A549 (cell line): ENCODE measurements at regions not wholly inside any gene's neighbourhood (a gene's known extent, or its start where the extent isn't known, plus 50 kb on each side); places are given as distances from the start of the nearest gene placed in this dataset.
"Not testable (repeated sequence)": the region's sequence is repeated elsewhere in the genome, so short reads cannot be mapped to it uniquely, and the experiment has no call there.

ENCODE experiments used
- ATAC-seq, 2 experiments: fragments of 200-7000 bp in 1 of 2; fragments of >200 bp in 1 of 2; cut with Nextera tagmentation in 1 of 2; cut with Tn5 transposase in 1 of 2; 3 replicates each; pipeline versions ENCODE4 v1.8.0 to v1.9.1; 2018 to 2020; ENCODE audit warnings: mild to moderate bottlenecking in 1 of 2, moderate library complexity in 1 of 2
- CTCF ChIA-PET: fragments of 300-600 bp; sonication (Branson Sonifier 250); formaldehyde crosslinking; extraction: SDS; loops from one replicate; lab custom pipeline; 2021; ENCODE audit warnings: antibody characterized with exemption, inconsistent platforms; lab: Yijun Ruan, JAX
- POLR2A ChIA-PET: fragments of 350-600 bp; formaldehyde crosslinking; extraction: SDS; loops from one replicate; lab custom pipeline; 2021; ENCODE audit warnings: antibody characterized with exemption, inconsistent platforms; lab: Yijun Ruan, JAX
- DNase-seq, 2 experiments: peaks; one replicate each; pipeline versions ENCODE4 v3.0.0 to v3.0.0-alpha.2; 2011 to 2016; ENCODE audit warnings: low read depth in 1 of 2, low spot score in 1 of 2
- FAIRE-seq: peaks from 2 replicates; lab custom pipeline; 2011; peaks lifted over from hg19 to GRCh38; lab: Jason Lieb, UNC
- H3K27ac ChIP-seq, 2 experiments: fragments of >200 bp; sonication (Bioruptor Twin); formaldehyde crosslinking; 3 replicates each; pipeline ENCODE4 v1.5.1; 2016 to 2017
- H3K4me1 ChIP-seq: fragments of >200 bp; sonication (Bioruptor Twin); formaldehyde crosslinking; 3 replicates; pipeline ENCODE4 v1.6.1; 2016
- H3K4me2 ChIP-seq: fragments of >200 bp; sonication (Bioruptor Twin); formaldehyde crosslinking; 3 replicates; pipeline ENCODE4 v1.6.1; 2016
- H3K4me3 ChIP-seq: fragments of >200 bp; sonication (Bioruptor Twin); formaldehyde crosslinking; 3 replicates; pipeline ENCODE4 v1.5.1; 2016
- H3K9me3 ChIP-seq: fragments of >200 bp; sonication (Bioruptor Twin); formaldehyde crosslinking; 3 replicates; pipeline ENCODE4 v1.6.1; 2016
- BHLHE40 ChIP-seq: IDR thresholded peaks from 2 replicates; pipeline ENCODE4 v1.6.1; 2012; ENCODE audit warnings: low read depth, low read length, inconsistent platforms
- CTCF ChIP-seq: fragments of >200 bp; sonication (Bioruptor Twin); formaldehyde crosslinking; IDR thresholded peaks from 3 replicates; pipeline ENCODE4 v1.5.1; 2016
- ESRRA ChIP-seq: fragments of 150-350 bp; IDR thresholded peaks from 2 replicates; pipeline ENCODE4 v1.6.1; 2014; ENCODE audit warnings: mild to moderate bottlenecking, low read length, borderline replicate concordance
- FOSL2 ChIP-seq, 2 experiments: fragments of 450-650 bp in 1 of 2; fragments of >200 bp in 1 of 2; sonication (Bioruptor Twin) in 1 of 2; formaldehyde crosslinking; IDR thresholded peaks; 2 replicates each; pipeline versions ENCODE4 v1.5.0 to v1.6.1; 2016 to 2020; ENCODE audit warnings: mild to moderate bottlenecking in 1 of 2, moderate library complexity in 1 of 2
- GATA3 ChIP-seq: IDR thresholded peaks from 2 replicates; pipeline ENCODE4 v1.6.1; 2012; ENCODE audit warnings: borderline replicate concordance
- HDAC2 ChIP-seq: fragments of 200-600 bp; sonication (generic); IDR thresholded peaks from 2 replicates; pipeline ENCODE4 v1.6.1; 2016
- HOXB13 ChIP-seq: fragments of 250-450 bp; sonication (Bioruptor Pico); IDR thresholded peaks from 2 replicates; pipeline ENCODE4 v1.5.0; 2020; ENCODE audit warnings: low read depth, mild to moderate bottlenecking, moderate library complexity
- MAFK ChIP-seq: fragments of 450-650 bp; IDR thresholded peaks from 2 replicates; pipeline ENCODE4 v1.6.1; 2014; ENCODE audit not compliant: partially characterized antibody
- MAZ ChIP-seq: fragments of 150-350 bp; IDR thresholded peaks from 2 replicates; pipeline ENCODE4 v1.6.1; 2014; ENCODE audit warnings: antibody characterized with exemption, low read depth, low read length, borderline replicate concordance
- NFE2L2 ChIP-seq: fragments of 150-350 bp; conservative IDR thresholded peaks from 2 replicates; pipeline ENCODE4 v1.6.1; 2014; ENCODE audit warnings: low read length
- RCOR1 ChIP-seq: fragments of 150-350 bp; IDR thresholded peaks from 2 replicates; pipeline ENCODE4 v1.6.1; 2014; ENCODE audit warnings: antibody characterized with exemption, low read length, low read depth
- REST ChIP-seq: fragments of 200-600 bp; sonication (generic); IDR thresholded peaks from 2 replicates; pipeline ENCODE4 v1.6.1; 2016; ENCODE audit warnings: antibody characterized with exemption, mild to moderate bottlenecking, moderate library complexity
- SMC3 ChIP-seq: fragments of >200 bp; sonication (Bioruptor Twin); formaldehyde crosslinking; IDR thresholded peaks from 3 replicates; pipeline ENCODE4 v1.6.1; 2018; ENCODE audit warnings: inconsistent platforms
- ZNF302 ChIP-seq: fragments of 250-450 bp; sonication (Bioruptor Pico); IDR thresholded peaks from 2 replicates; pipeline ENCODE4 v1.9.0; 2021; ENCODE audit warnings: inconsistent platforms, mild to moderate bottlenecking, moderate library complexity
- WGBS: methylation state at CpG from one replicate; pipeline ENCODE4 v1.1.6; 2017; ENCODE audit errors: missing lambda C conversion rate; 5-methylcytosine and 5-hydroxymethylcytosine counted together

GRCh38 chr10:3319811-3320226, 147.2 kb upstream of the PITRM1 start:
- ChIA-PET POLR2A (no interaction called here), CTCF (interaction anchor here (0.7 to 1.9 kb wide), 3 partner anchors 9 to 123 kb away, joined by 3 to 5 read pairs (median 4); no protein-coding TSS in a partner anchor)
- no peak overlapping the region for H3K27ac ChIP-seq
- no peak for ATAC-seq
- no peak overlapping the region for H3K4me2 ChIP-seq
- no peaks in the 10 kb centered on the region for H3K9me3 ChIP-seq
- DNase-seq = no peak
- no peak for FAIRE-seq
- H3K4me1 ChIP-seq = no peaks in the 10 kb centered on the region
- no CpG with 5 or more reads among the region's 25 CpGs for WGBS
- no peak overlapping the region for H3K4me3 ChIP-seq
- TF ChIP-seq BHLHE40 = no peak
- no peak for TF ChIP-seq SMC3
- no peak for TF ChIP-seq MAZ
- TF ChIP-seq HOXB13 (CRISPR knock-in tag) = no peak
- TF ChIP-seq GATA3 = no peak
- TF ChIP-seq CTCF = no peak
- no peak for TF ChIP-seq RCOR1
- no peak for TF ChIP-seq NFE2L2
- TF ChIP-seq ZNF302 (CRISPR knock-in tag) = no peak
- no peak for TF ChIP-seq HDAC2
- TF ChIP-seq ESRRA = no peak
- TF ChIP-seq, all 56 proteins: peak for 0

GRCh38 chr10:3318480-3318807, 145.9 kb upstream of the PITRM1 start:
- H3K4me3 ChIP-seq, DNase-seq, ATAC-seq, FAIRE-seq, H3K9me3 ChIP-seq, POLR2A ChIA-PET, H3K27ac ChIP-seq, H3K4me2 ChIP-seq, H3K4me1 ChIP-seq: not testable (repeated sequence)
- 91% methylated on average over 13 of the region's 22 CpGs for WGBS
- CTCF ChIA-PET = interaction anchor here (1.5 to 1.9 kb wide), 2 partner anchors 17 to 121 kb away, joined by 4 to 5 read pairs; no protein-coding TSS in a partner anchor

GRCh38 chr10:3317553-3318479, 145.2 kb upstream of the PITRM1 start:
- FAIRE-seq, ATAC-seq, POLR2A ChIA-PET, CTCF ChIA-PET, H3K4me3 ChIP-seq, H3K4me2 ChIP-seq, H3K27ac ChIP-seq, DNase-seq, H3K9me3 ChIP-seq: not testable (repeated sequence)
- 85% methylated on average over 22 of the region's 61 CpGs for WGBS
- peaks cover 13% of the 10 kb centered on the region for H3K4me1 ChIP-seq

GRCh38 chr10:3314445-3315085, 142.0 kb upstream of the PITRM1 start:
- H3K4me2 ChIP-seq, CTCF ChIA-PET, H3K9me3 ChIP-seq, POLR2A ChIA-PET, DNase-seq, H3K4me3 ChIP-seq, ATAC-seq, FAIRE-seq: not testable (repeated sequence)
- H3K4me1 ChIP-seq = peaks cover 13% of the 10 kb centered on the region
- peak overlapping the region; percentile 47 to 65; a peak in 5 of 6 replicates for H3K27ac ChIP-seq
- 86% methylated on average over 3 of the region's 5 CpGs for WGBS

- not testable (repeated sequence) for FAIRE-seq
Observed at GRCh38 chr10:3313784-3314444, 141.3 kb upstream of the PITRM1 start.

More at GRCh38 chr10:3313784-3314444, 141.3 kb upstream of the PITRM1 start:
- H3K9me3 ChIP-seq; POLR2A ChIA-PET; H3K4me3 ChIP-seq; CTCF ChIA-PET; TF ChIP-seq FOSL2 (IDR thresholded peaks at IDR 0.05): not testable (repeated sequence)
- peak; percentile 82 to 97 for ATAC-seq
- peak overlapping the region; percentile 47 for H3K4me2 ChIP-seq
- TF ChIP-seq NFE2L2 = peak; percentile 90
- TF ChIP-seq MAFK = peak; percentile 98
- peak; percentile 58 for TF ChIP-seq REST
- TF ChIP-seq FOSL2 (CRISPR knock-in tag; IDR thresholded peaks at IDR 0.05) = peak; percentile 83
- H3K4me1 ChIP-seq = peaks cover 13% of the 10 kb centered on the region
- DNase-seq = peak; percentile 47 to 74
- H3K27ac ChIP-seq = peak overlapping the region; percentile 47 to 65
- WGBS = 61% methylated on average over 2 of the region's 2 CpGs
